Smooth muscle cell (in vitro differentiated cells): ENCODE measurements at regions not wholly inside any gene's neighbourhood (a gene's known extent, or its start where the extent isn't known, plus 50 kb on each side); places are given as distances from the start of the nearest gene placed in this dataset. TPM values are rescaled to one million over a fixed set of nuclear protein-coding genes. Genes with fewer than 3 reads are reported as not detected.

Experiments used
- DNase-seq: peaks from one replicate; lab custom pipeline; 2025; ENCODE audit not compliant: unreplicated experiment; lab: John Stamatoyannopoulos, UW
- H2AFZ ChIP-seq: fragments of 200-600 bp; sonication (generic); 2 replicates; pipeline ENCODE4 v1.6.0; 2016; ENCODE audit warnings: antibody characterized with exemption, low read depth, mild to moderate bottlenecking
- H3F3A ChIP-seq: fragments of 200-600 bp; sonication (generic); 2 replicates; pipeline ENCODE4 v1.6.0; 2017; ENCODE audit warnings: antibody characterized with exemption, low read depth
- H3K27ac ChIP-seq: fragments of 200-600 bp; sonication (generic); 2 replicates; pipeline ENCODE4 v1.5.1; 2016; ENCODE audit warnings: low read depth, mild to moderate bottlenecking
- H3K27me3 ChIP-seq: fragments of 200-600 bp; sonication (generic); 2 replicates; pipeline ENCODE4 v1.6.1; 2016; ENCODE audit warnings: low read depth, mild to moderate bottlenecking
- H3K36me3 ChIP-seq: fragments of 200-600 bp; sonication (generic); 2 replicates; pipeline ENCODE4 v1.5.1; 2016; ENCODE audit warnings: low read depth
- H3K4me1 ChIP-seq: fragments of 200-600 bp; sonication (generic); 2 replicates; pipeline ENCODE4 v1.5.1; 2016; ENCODE audit warnings: low read depth
- H3K4me2 ChIP-seq: fragments of 200-600 bp; sonication (generic); 2 replicates; pipeline ENCODE4 v1.6.0; 2016; ENCODE audit warnings: mild to moderate bottlenecking
- H3K4me3 ChIP-seq: fragments of 200-600 bp; sonication (generic); 2 replicates; pipeline ENCODE4 v1.5.1; 2016; ENCODE audit warnings: mild to moderate bottlenecking
- H3K79me2 ChIP-seq: fragments of 200-600 bp; sonication (generic); 2 replicates; pipeline ENCODE4 v1.6.0; 2016; ENCODE audit warnings: low read depth, mild to moderate bottlenecking
- H3K9ac ChIP-seq: fragments of 200-600 bp; sonication (generic); 2 replicates; pipeline ENCODE4 v1.6.0; 2016; ENCODE audit warnings: low read depth
- H3K9me3 ChIP-seq: fragments of 200-600 bp; sonication (generic); replicated peaks from 2 replicates; pipeline ENCODE4 v1.5.1; 2016; ENCODE audit warnings: low read depth
- H4K20me1 ChIP-seq: fragments of 200-600 bp; sonication (generic); 2 replicates; pipeline ENCODE4 v1.6.0; 2016; ENCODE audit warnings: low read depth
- WGBS: methylation state at CpG from one replicate; pipeline ENCODE4 v1.1.7; 2016; ENCODE audit warnings: low lambda C conversion rate; 5-methylcytosine and 5-hydroxymethylcytosine counted together
- microRNA counts: library from miRNA; unstranded; fragments of <30 nt; microRNA quantifications from one replicate; lab custom pipeline; 2016
- microRNA-seq: library from miRNA; unstranded; fragments of <30 nt; microRNA quantifications from one replicate; pipeline ENCODE4, GENCODE V29; 2016; ENCODE audit warnings: borderline number of aligned reads
- small RNA-seq: library from RNA; depleted of rRNA; stranded (forward); fragments of <200 nt; gene quantifications from one replicate; pipeline ENCODE3, GENCODE V24; 2014
- TF ChIP-seq, protein P1 (sequence below): fragments of 200-600 bp; sonication (generic); IDR thresholded peaks from 2 replicates; pipeline ENCODE4 v1.5.1; 2017; ENCODE audit warnings: borderline replicate concordance, mild to moderate bottlenecking, antibody characterized with exemption; ENCODE audit not compliant: insufficient read depth, poor library complexity, severe bottlenecking

DNA sequence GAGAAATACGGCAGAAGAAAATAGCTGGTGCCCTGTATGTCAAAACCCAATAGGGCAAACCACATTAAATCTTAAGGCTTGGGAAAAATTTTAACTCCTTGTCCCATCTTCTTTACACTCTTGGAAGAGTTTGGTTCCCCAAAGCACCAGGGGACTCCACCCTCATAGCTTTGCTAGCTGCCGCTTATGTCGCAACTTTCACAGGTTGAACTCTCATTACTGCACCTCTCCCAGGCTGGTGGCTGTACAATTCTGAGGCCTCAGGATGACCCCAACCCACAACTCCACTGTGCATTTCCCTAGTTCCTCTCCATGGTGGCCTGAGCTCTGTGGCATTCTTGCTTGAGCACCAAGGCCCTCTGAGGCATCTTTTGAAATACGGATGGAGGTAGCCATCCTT lies 1478.8 kb downstream of the FAM133A start:
- no peaks in the 10 kb centered on the region for H3F3A ChIP-seq
- H3K27ac ChIP-seq: no peak overlapping the region
- no peaks in the 10 kb centered on the region for H3K79me2 ChIP-seq
- H3K9ac ChIP-seq: no peak overlapping the region
- H4K20me1 ChIP-seq: no peaks in the 10 kb centered on the region
- no peak overlapping the region for H3K4me3 ChIP-seq
- H2AFZ ChIP-seq: no peak overlapping the region
- no peaks in the 10 kb centered on the region for H3K27me3 ChIP-seq
- H3K9me3 ChIP-seq: no peaks in the 10 kb centered on the region
- 97% methylated on average over 4 of the region's 4 CpGs for WGBS
- H3K4me1 ChIP-seq: no peaks in the 10 kb centered on the region
- no peak overlapping the region for H3K4me2 ChIP-seq
- TF ChIP-seq, protein P1, sequence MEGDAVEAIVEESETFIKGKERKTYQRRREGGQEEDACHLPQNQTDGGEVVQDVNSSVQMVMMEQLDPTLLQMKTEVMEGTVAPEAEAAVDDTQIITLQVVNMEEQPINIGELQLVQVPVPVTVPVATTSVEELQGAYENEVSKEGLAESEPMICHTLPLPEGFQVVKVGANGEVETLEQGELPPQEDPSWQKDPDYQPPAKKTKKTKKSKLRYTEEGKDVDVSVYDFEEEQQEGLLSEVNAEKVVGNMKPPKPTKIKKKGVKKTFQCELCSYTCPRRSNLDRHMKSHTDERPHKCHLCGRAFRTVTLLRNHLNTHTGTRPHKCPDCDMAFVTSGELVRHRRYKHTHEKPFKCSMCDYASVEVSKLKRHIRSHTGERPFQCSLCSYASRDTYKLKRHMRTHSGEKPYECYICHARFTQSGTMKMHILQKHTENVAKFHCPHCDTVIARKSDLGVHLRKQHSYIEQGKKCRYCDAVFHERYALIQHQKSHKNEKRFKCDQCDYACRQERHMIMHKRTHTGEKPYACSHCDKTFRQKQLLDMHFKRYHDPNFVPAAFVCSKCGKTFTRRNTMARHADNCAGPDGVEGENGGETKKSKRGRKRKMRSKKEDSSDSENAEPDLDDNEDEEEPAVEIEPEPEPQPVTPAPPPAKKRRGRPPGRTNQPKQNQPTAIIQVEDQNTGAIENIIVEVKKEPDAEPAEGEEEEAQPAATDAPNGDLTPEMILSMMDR: no peak
- no peak for DNase-seq
- H3K36me3 ChIP-seq: no peaks in the 10 kb centered on the region

DNA sequence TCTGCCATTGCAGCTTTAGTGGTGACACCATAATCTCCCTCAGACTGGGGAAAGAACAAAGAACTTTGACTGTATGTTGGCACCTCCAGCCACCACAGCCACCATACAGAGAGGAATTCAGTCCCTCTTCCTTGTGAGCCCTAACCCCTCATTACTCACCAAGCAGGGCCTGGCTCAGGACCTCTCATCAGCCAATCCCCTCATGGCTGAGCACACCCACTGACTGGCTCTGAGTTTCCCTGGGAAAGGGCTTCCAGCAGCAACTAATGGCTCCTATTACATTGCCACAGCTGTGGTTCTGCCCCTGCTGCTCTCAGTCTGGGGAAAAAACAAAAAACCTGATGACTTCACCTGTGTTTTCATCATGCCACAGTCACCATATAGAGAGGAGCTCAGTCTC lies 1482.6 kb downstream of the FAM133A start:
- no peak for DNase-seq
- H3K36me3 ChIP-seq: no peaks in the 10 kb centered on the region
- no peak overlapping the region for H3K4me2 ChIP-seq
- no peak overlapping the region for H3K4me3 ChIP-seq
- H3K79me2 ChIP-seq: no peaks in the 10 kb centered on the region
- no peaks in the 10 kb centered on the region for H3F3A ChIP-seq
- H3K9ac ChIP-seq: no peak overlapping the region
- H3K4me1 ChIP-seq: no peaks in the 10 kb centered on the region
- H3K9me3 ChIP-seq: no peaks in the 10 kb centered on the region
- no peaks in the 10 kb centered on the region for H4K20me1 ChIP-seq
- H3K27me3 ChIP-seq: no peaks in the 10 kb centered on the region
- no peak overlapping the region for H2AFZ ChIP-seq
- TF ChIP-seq, protein P1: no peak
- no peak overlapping the region for H3K27ac ChIP-seq

MicroRNA genes in the stretch of these regions (microRNA counts, 767-probe panel; counts per million panel counts)
- microRNA hsa-miR-548m (lab: Ali Mortazavi, UCI): 183 counts per million

Small RNAs in the stretch of these regions (microRNA-seq; reads per million reads assigned to microRNA genes)
- not detected for gene MIR548M

Small RNAs in the stretch of these regions (small RNA-seq; reads per million reads assigned to genes)
- not detected for gene MIR548M
